ENCODE measurements at regions not wholly inside any gene's neighbourhood (a gene's known extent, or its start where the extent isn't known, plus 50 kb on each side); places are given as distances from the start of the nearest gene placed in this dataset.

- no peak for TF ChIP-seq CTCF (IDR thresholded peaks at IDR 0.05)
- TF ChIP-seq EP300 (IDR thresholded peaks at IDR 0.05) = no peak
- no peak for TF ChIP-seq POLR2A (IDR thresholded peaks at IDR 0.05)
- no peak for TF ChIP-seq POLR2AphosphoS5 (IDR thresholded peaks at IDR 0.05)
Measured at GRCh38 chr2:150153646-150154307, 333.7 kb downstream of the RND3 start.

All from stomach (tissue), 4 donors.